CD4-positive, alpha-beta T cell treated with Interleukin-15 for 4 hours (primary cell): ENCODE measurements at regions not wholly inside any gene's neighbourhood (a gene's known extent, or its start where the extent isn't known, plus 50 kb on each side); places are given as distances from the start of the nearest gene placed in this dataset.
"Not testable (repeated sequence)": the region's sequence is repeated elsewhere in the genome, so short reads cannot be mapped to it uniquely, and the experiment has no call there.

ENCODE experiments used
- DNase-seq: peaks from one replicate; pipeline ENCODE4 v3.0.0-alpha.2; 2020; ENCODE audit warnings: low spot score

DNA sequence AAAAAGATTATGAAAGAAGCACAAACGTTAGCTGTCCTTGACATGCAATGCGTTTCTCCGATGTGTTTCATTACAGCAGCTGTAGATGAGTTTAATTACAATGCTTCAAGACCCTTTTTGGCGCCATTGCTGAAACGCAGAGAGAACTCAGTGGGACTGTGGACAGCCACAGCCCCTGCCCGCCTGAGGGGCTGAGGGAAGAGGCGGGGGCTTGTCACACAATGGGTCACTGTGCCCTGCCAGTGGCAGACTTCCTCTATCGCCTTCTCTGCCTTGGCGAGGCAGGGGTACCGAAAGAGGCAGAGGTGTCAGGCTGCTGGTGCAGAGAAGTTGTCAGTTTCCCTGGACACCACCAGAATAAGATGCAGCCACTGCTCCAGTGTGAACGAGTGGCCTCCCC is 252.0 kb downstream of the NR2F2 start:
- no peak for DNase-seq

GRCh38 chr15:96583671-96584070 is 253.2 kb downstream of the NR2F2 start:
- DNase-seq, result no peak

DNA sequence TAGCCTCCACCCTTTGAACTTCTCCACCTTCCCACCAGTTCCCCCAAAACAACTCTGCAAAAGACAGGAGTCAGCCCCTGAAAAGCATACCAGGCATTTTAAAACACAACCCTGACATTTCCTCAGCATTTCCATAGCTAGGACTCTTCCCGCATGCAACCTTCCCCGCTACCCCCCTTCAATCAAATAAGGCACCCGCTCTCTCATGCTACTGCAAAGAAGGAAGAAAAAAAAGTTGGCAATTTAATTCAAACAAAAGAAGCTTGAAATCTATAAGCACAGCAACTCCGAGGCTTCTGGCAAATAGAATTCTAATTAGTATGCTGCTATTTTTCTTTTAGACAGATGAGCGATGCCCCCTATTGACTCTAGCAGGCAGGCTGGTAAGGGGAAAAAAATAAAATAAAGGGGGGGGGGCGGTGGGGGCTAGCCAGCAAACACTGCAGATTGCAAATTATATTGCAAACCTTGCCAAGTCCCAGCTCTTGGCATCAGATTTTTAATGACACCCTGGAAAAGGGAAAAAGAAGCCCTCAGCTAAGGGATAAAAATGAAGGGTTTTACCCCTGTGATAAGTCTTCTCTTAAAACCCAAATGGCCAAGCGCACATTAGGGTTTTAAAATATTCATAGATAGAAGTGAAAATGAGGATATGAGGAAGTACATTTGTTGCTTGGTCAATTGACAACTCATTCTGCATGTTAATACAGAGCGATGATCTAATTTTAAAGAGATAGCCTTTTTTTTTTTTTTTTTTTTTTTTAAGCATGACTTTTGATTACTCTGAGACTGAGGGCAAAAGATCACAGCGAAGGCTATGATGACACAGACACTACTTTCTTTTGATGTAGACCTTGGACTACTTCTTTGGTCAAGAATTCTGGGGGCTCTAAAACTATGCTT is 255.2 kb downstream of the NR2F2 start:
- no peak for DNase-seq

- DNase-seq, result no peak
These were observed 256.4 kb downstream of the NR2F2 start for GRCh38 chr15:96586901-96587300.

- DNase-seq, result no peak
These were observed 259.4 kb downstream of the NR2F2 start for GRCh38 chr15:96589864-96590263.

DNA sequence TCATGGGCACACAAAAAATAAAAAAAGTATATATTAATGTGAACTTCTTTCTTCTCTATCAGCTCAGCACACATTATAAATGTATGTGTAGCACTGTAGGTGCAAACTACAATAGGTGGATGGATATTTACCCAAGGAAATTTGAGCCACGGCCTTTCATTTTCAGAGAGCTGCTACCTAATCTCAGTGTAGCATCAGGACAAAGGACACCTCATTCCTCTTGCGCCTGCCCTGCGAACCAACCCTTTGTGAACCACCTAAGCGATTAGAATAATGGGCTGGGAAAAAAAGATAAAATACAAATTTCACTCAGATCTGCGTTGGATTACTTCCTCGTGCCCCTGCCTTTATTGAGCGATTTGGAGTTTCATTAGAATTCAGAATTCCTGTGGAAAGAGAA is 263.2 kb downstream of the NR2F2 start:
- no peak for DNase-seq

- DNase-seq, result no peak
These were observed 265.5 kb downstream of the NR2F2 start for GRCh38 chr15:96595951-96596350.

DNA sequence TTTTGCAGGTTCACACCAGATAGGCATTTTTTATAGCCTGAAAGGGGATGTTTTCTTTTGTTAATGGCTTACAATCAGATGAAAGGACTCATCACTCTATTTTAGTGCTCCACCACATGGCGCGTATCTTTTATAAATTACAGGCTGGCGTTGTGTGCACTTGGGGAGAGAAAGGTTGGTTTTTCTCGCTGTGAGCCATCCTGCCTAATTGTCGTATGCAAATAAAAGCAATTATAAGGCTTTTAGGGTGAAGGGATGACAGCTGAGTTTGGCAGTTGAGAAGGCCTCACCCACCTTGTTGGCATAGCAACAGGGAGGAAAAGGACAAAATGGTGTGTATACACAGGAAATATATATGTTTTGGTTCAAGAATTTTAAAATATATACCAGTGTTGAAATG is 268.0 kb downstream of the NR2F2 start:
- DNase-seq, result no peak

DNA sequence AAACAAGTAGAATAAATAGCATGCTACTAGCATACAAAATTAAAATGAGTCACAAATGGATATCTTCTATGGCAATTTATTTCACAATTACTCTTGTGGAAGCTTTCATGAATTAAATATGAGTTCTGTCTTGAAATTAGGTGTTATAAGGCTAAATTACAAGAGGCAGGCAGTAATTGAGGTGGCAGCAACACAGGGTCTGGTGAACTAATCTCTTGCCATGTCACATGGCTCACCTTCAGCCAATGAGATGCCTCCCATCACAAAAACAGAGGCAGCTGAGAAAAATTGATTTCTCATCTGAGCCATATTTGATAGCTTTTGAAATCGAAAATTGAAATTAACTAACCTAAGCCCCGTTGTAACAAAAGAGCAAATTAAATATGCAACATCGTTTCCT is 268.8 kb downstream of the NR2F2 start:
- DNase-seq, result no peak

- DNase-seq, result no peak
These were observed 269.9 kb downstream of the NR2F2 start for GRCh38 chr15:96600350-96600749.

- DNase-seq, result no peak
These were observed 276.1 kb downstream of the NR2F2 start for GRCh38 chr15:96606617-96607016.

DNA sequence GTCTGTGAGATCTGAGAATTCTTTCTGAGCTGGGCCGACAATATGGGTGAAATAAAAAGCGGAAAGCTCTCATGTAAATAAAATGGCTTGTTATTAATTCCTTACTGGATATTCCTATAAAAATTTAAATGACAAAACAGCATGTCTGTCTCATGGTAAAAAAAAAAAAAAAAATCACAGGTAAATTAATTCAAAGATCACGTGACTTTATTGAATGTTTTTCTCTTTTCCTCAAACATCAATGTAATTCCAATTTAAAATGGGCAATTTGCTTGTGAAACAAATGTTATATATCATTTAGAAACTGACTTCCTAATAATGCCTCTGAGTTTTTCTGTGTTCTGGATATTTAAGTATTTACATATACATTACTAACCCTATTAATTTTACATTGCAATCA is 280.3 kb downstream of the NR2F2 start:
- DNase-seq, result no peak

- DNase-seq, result no peak
These were observed 282.4 kb downstream of the NR2F2 start for GRCh38 chr15:96612917-96613316.

- DNase-seq, result no peak
These were observed 288.7 kb downstream of the NR2F2 start for GRCh38 chr15:96619174-96619573.

GRCh38 chr15:96622714-96623113 is 292.2 kb downstream of the NR2F2 start:
- DNase-seq, result no peak

DNA sequence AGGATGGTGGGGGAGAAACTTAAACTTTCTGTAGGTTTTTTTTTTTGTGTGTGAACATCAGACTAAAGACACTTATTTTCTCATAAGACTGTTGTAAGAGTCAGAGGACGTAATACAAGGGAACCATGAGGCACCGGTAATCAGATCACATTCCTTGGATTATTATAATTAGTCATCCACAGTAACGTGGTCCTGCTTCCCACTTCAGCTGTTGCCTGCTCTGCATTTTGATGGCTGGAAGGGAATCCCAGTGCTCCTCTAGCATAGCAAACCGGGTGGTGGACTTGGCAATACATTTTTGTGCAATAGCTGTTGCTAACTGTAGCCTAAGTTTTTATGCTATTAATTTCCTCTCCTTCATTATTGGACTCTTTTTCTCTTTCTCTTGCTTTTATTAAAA is 294.8 kb downstream of the NR2F2 start:
- no peak for DNase-seq

- DNase-seq, result no peak
These were observed 296.6 kb downstream of the NR2F2 start for GRCh38 chr15:96627031-96627568.

DNA sequence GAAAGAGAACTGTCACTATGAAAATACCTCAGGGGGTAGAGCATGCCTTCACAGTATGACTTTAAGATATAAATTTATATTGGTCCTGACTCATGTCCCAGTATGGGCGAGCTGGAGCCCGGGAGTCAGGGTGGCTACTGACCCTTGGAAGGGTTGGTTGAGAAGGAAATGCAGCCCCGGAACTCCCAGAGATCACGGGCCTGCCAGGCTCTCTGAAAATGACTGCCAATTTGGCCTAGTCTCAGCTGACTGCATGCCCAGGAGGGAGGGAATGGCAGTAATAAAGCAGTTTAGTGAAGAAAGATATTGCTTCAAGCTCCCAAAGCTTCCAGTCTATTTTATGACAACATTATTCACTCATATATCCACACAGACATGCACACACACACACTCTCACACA is 299.0 kb downstream of the NR2F2 start:
- no peak for DNase-seq

DNA sequence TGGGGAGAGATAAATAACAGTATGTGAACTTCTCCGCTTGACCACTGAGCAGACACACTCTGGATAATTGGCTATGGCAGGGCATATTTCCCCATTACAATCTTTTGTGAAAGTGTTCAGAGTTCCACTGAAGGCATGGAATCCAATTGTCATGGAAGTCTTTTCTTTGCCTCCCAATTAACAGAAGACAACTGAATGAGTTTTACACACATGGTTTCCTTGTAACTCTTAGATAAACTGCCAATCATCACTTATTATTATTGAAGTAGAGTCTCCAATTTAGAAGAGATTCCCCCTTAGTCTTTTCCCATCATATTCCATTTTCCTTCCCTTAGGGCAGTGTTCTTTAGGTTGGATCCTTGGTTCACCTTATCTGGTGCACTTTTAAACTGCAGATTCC is 308.3 kb downstream of the NR2F2 start:
- DNase-seq, result no peak

DNA sequence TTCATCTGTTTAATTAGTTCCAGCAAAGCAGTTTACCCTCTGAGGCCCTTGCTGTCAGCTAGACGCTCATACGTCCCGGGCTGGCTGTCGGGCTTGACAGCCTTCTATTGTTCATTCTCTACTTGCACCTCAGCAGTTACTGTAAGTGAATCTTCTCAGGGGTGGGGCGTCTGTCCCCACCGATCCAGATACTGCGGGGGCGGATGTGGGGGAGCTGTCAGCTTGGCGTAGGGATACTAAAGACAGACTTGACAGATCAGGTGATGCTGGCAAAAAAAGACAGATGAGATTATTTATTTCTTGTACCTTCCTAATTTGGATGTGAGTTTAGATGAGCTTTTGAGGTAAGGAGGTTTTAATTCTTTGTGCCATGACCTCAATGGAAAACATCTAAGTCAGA is 315.3 kb downstream of the NR2F2 start:
- DNase-seq, result no peak

- no peak for DNase-seq
These were observed 318.4 kb downstream of the NR2F2 start for GRCh38 chr15:96648866-96649265.

DNA sequence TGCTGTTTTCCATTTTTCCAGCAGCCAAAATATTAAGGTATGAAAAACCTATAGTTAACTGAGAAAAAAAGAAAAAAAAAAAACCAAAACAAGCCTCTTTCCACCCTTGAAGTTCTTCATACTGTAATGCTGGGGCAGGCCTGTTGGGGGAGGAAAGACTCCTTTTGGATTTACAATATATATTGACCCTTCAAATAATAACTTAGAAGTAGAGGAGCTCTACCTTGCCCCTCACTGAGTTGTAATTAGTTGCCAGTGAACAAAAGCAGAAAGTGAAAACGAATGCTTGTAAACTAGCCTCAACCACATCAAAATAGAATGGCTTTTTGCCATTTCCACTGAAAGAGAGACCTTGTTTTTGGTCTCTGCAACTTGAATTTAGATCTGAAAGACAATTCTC is 326.6 kb downstream of the NR2F2 start:
- DNase-seq, result no peak

GRCh38 chr15:96666979-96667378 is 336.5 kb downstream of the NR2F2 start:
- DNase-seq, result not testable (repeated sequence)

DNA sequence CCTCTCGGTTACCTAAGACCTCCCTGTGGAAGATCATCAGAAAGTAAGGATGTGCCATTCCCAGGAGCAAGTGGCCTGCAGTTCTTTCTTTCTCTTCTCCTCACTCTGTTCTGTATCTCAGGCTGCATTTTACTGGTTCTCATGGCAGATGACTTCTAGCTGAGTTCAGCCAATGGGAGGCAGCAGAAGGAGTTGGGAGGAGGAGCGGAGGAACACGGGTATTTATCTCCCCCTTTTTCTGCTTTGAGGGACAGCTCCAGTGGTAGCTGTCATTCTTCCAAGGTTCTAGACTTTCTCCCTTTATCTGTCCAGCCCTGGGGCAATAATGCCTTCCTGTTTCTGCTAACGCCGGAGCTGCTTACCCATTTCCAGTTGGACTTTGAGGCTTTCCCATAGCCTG is 339.9 kb downstream of the NR2F2 start:
- no peak for DNase-seq
